Mucosa of stomach (tissue), 1 donor: ENCODE measurements at regions not wholly inside any gene's neighbourhood (a gene's known extent, or its start where the extent isn't known, plus 50 kb on each side); places are given as distances from the start of the nearest gene placed in this dataset.
"Not testable (repeated sequence)": the region's sequence is repeated elsewhere in the genome, so short reads cannot be mapped to it uniquely, and the experiment has no call there.

Source experiments
- H3K27me3 ChIP-seq: one replicate; pipeline ENCODE4 v1.7.0; 2013; ENCODE audit warnings: mild to moderate bottlenecking, low read length; ENCODE audit not compliant: control insufficient read depth, insufficient read depth
- H3K36me3 ChIP-seq: one replicate; pipeline ENCODE4 v1.7.0; 2013; ENCODE audit warnings: low read length; ENCODE audit not compliant: control insufficient read depth, insufficient read depth
- H3K4me1 ChIP-seq: one replicate; pipeline ENCODE4 v1.7.0; 2013; ENCODE audit warnings: mild to moderate bottlenecking, low read length; ENCODE audit not compliant: control insufficient read depth, insufficient read depth
- H3K4me3 ChIP-seq: one replicate; pipeline ENCODE4 v1.7.0; 2013; ENCODE audit warnings: low read length
- H3K9ac ChIP-seq: one replicate; pipeline ENCODE4 v1.7.0; 2013; ENCODE audit warnings: mild to moderate bottlenecking, low read length, moderate library complexity
- H3K9me3 ChIP-seq: one replicate; pipeline ENCODE4 v1.7.0; 2013; ENCODE audit warnings: mild to moderate bottlenecking, low read length, moderate library complexity; ENCODE audit not compliant: control insufficient read depth
- donor health status: Pancreatic carcinoma.

GRCh38 chr4:31237233-31237632 is 517.1 kb downstream of the PCDH7 start:
- Histone ChIP-seq H3K27me3 (no peaks in the 10 kb centered on the region), H3K36me3 (no peaks in the 10 kb centered on the region), H3K4me3 (no peak overlapping the region), H3K9me3 (no peaks in the 10 kb centered on the region), H3K4me1 (no peaks in the 10 kb centered on the region), H3K9ac (no peak overlapping the region)

GRCh38 chr4:31239886-31240285 is 519.7 kb downstream of the PCDH7 start:
- Histone ChIP-seq H3K27me3 (no peaks in the 10 kb centered on the region), H3K4me1 (no peaks in the 10 kb centered on the region), H3K9me3 (no peaks in the 10 kb centered on the region), H3K9ac (no peak overlapping the region), H3K36me3 (no peaks in the 10 kb centered on the region), H3K4me3 (no peak overlapping the region)

- no peak overlapping the region for H3K4me3 ChIP-seq
- H3K36me3 ChIP-seq = no peaks in the 10 kb centered on the region
- H3K27me3 ChIP-seq = no peaks in the 10 kb centered on the region
- no peaks in the 10 kb centered on the region for H3K4me1 ChIP-seq
- no peak overlapping the region for H3K9ac ChIP-seq
- H3K9me3 ChIP-seq = no peaks in the 10 kb centered on the region
Measured at GRCh38 chr4:31241504-31242106, 521.4 kb downstream of the PCDH7 start.

- no peaks in the 10 kb centered on the region for H3K27me3 ChIP-seq
- no peak overlapping the region for H3K4me3 ChIP-seq
- H3K9ac ChIP-seq = no peak overlapping the region
- H3K36me3 ChIP-seq = no peaks in the 10 kb centered on the region
- H3K4me1 ChIP-seq = no peaks in the 10 kb centered on the region
- H3K9me3 ChIP-seq = no peaks in the 10 kb centered on the region
Measured at GRCh38 chr4:31246856-31247255, 526.7 kb downstream of the PCDH7 start.

GRCh38 chr4:31259119-31259518 is 539.0 kb downstream of the PCDH7 start:
- Histone ChIP-seq H3K36me3 (no peaks in the 10 kb centered on the region), H3K4me3 (no peak overlapping the region), H3K9ac (no peak overlapping the region), H3K9me3 (no peaks in the 10 kb centered on the region), H3K27me3 (no peaks in the 10 kb centered on the region), H3K4me1 (no peaks in the 10 kb centered on the region)

- H3K9me3 ChIP-seq = no peaks in the 10 kb centered on the region
- no peaks in the 10 kb centered on the region for H3K36me3 ChIP-seq
- H3K4me3 ChIP-seq = no peak overlapping the region
- no peaks in the 10 kb centered on the region for H3K4me1 ChIP-seq
- H3K9ac ChIP-seq = no peak overlapping the region
- no peaks in the 10 kb centered on the region for H3K27me3 ChIP-seq
Measured at GRCh38 chr4:31261632-31262031, 541.5 kb downstream of the PCDH7 start.

- H3K4me3 ChIP-seq = not testable (repeated sequence)
Measured at GRCh38 chr4:31266094-31266493, 545.9 kb downstream of the PCDH7 start.

GRCh38 chr4:31272331-31273061 is 552.3 kb downstream of the PCDH7 start:
- Histone ChIP-seq H3K9ac (no peak overlapping the region), H3K4me1 (no peaks in the 10 kb centered on the region), H3K4me3 (no peak overlapping the region), H3K9me3 (no peaks in the 10 kb centered on the region), H3K27me3 (no peaks in the 10 kb centered on the region), H3K36me3 (no peaks in the 10 kb centered on the region)

More at GRCh38 chr4:31266094-31266493, 545.9 kb downstream of the PCDH7 start:
- H3K27me3 ChIP-seq, H3K36me3 ChIP-seq, H3K4me1 ChIP-seq, H3K9ac ChIP-seq, H3K9me3 ChIP-seq: not testable (repeated sequence)

GRCh38 chr4:31275906-31276305 is 555.7 kb downstream of the PCDH7 start:
- no peak overlapping the region for H3K4me3 ChIP-seq
- H3K27me3 ChIP-seq = no peaks in the 10 kb centered on the region
- no peaks in the 10 kb centered on the region for H3K36me3 ChIP-seq

GRCh38 chr4:31283679-31284078 is 563.5 kb downstream of the PCDH7 start:
- H3K9me3 ChIP-seq = no peaks in the 10 kb centered on the region
- no peaks in the 10 kb centered on the region for H3K4me1 ChIP-seq
- no peaks in the 10 kb centered on the region for H3K27me3 ChIP-seq
- H3K4me3 ChIP-seq = no peak overlapping the region
- no peak overlapping the region for H3K9ac ChIP-seq
- no peaks in the 10 kb centered on the region for H3K36me3 ChIP-seq

More at GRCh38 chr4:31275906-31276305, 555.7 kb downstream of the PCDH7 start:
- no peaks in the 10 kb centered on the region for H3K4me1 ChIP-seq
- H3K9me3 ChIP-seq = no peaks in the 10 kb centered on the region
- H3K9ac ChIP-seq = no peak overlapping the region

- Histone ChIP-seq H3K9me3 (no peaks in the 10 kb centered on the region), H3K36me3 (no peaks in the 10 kb centered on the region), H3K4me3 (no peak overlapping the region)
Measured at GRCh38 chr4:31290836-31291235, 570.7 kb downstream of the PCDH7 start.

GRCh38 chr4:31291238-31291637 is 571.1 kb downstream of the PCDH7 start:
- Histone ChIP-seq H3K9me3 (no peaks in the 10 kb centered on the region), H3K27me3 (no peaks in the 10 kb centered on the region), H3K4me1 (no peaks in the 10 kb centered on the region), H3K9ac (no peak overlapping the region), H3K4me3 (no peak overlapping the region), H3K36me3 (no peaks in the 10 kb centered on the region)

More at GRCh38 chr4:31290836-31291235, 570.7 kb downstream of the PCDH7 start:
- H3K4me1 ChIP-seq = no peaks in the 10 kb centered on the region
- no peaks in the 10 kb centered on the region for H3K27me3 ChIP-seq
- H3K9ac ChIP-seq = no peak overlapping the region
